NCI-H82 (cell line): ENCODE measurements at regions not wholly inside any gene's neighbourhood (a gene's known extent, or its start where the extent isn't known, plus 50 kb on each side); places are given as distances from the start of the nearest gene placed in this dataset.

Experiments used
- DNase-seq: peaks from one replicate; lab custom pipeline; 2025; lab: John Stamatoyannopoulos, UW

DNA sequence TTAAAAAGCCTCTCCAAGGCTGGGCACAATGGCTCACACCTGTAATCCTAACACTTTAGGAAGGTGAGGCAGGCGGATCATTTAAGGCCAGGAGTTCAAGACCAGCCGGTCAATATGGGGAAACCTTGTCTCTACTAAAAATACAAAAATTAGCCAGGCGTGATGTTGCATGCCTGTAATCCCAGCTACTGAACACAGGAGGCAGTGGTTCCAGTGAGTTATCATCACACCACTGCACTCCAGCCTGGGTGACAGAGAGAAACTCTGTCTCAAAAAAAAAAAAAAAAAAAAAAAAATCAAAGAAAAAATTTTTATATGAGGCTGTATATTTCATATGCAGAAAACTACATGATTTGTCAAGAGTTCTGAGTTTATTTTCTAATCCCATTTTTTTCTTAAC lies 1107.1 kb upstream of the TMPRSS15 start:
- DNase-seq = no peak

DNA sequence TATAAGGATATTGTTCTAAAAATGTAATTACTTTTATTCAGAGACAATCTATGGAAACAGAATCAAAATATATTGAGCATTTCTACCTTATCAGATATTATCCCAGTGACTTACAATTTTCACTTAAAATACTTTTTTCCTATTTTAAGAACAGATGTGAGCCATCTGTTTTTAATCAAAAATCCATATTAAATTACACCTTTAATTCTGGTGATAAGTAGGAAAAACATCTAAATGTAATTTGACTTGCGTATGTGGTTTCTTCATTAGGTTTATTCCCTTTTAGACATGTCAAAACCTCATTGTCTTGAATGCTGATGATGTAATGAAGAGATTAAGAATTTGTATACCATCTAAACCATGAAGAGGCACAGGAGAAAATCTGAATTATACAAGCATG lies 1118.8 kb upstream of the TMPRSS15 start:
- DNase-seq = no peak

DNA sequence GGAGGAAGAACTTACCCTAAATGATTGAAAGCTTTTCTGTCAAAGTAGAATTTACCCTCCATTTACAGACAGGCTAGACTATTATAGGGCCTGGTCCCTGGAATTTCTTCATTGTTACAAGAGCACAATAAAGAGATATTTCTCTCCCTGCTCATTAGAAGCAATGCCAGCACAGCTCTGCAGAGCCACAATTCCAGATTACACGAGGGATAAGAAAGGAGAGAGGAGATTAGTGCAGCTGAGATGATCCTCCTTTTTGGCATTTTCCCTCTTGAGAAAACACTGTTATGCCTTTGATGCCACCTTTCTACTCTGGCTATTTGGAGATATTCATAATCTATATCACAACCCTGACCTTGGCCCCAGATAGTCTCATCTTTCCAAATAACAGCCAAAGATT lies 1119.5 kb upstream of the TMPRSS15 start:
- peak; percentile 21 for DNase-seq

DNA sequence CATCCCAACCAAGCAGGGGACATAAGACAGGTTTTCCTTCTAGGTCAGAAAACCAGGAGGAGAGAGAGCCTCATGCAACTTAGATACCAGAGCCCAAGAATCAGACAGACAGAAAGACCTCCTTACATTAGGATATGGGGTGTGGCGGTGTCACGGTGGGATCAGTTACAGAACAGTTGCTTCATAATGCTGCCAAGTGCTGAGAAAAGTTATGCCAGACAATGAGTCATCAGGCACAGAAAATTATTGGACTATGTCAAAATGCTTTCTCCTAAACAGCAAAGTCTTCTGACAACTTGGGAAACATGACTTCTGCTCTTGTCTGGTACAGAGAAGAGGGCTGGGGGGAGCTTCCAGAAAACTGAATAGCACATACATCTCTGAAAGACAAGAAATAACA lies 1120.2 kb upstream of the TMPRSS15 start:
- no peak for DNase-seq

DNA sequence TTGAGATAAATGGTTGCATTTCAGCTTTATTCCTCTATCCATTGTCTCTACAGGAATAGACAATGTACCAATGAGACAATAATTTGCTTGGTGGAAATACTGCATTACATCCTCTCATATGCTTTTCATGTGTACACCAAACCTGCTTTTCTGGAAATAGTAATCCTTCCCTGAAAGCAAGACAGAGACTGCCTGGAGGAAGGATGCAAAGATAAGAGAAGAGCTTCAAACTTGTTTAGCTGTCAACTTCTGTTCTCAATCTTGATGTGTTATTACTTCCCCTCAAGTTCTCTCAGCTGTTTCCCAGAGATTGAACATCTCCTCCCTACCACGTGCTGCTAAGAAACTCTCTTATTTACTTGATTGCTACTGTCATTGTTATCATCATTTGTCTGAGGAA lies 1125.4 kb upstream of the TMPRSS15 start:
- DNase-seq = no peak

DNA sequence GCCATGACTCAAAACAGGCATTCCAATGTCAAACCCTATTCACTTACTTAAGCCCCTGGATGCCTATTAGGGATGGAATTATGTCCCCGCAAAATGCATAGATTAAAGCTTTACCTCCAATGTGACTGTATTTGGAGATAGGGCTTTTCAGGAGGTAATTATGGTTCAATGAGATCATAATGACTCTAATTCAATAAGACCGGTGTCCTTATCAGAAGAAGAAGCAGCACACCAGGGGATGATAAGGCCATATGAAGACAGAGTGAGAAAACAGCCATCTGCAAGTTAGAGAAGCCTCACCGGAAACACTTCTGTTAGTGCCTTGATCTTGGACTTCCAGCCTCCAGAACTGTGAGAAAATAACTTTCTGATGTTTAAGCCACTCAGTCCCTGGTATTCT lies 1131.8 kb upstream of the TMPRSS15 start:
- DNase-seq = peak; percentile 4

DNA sequence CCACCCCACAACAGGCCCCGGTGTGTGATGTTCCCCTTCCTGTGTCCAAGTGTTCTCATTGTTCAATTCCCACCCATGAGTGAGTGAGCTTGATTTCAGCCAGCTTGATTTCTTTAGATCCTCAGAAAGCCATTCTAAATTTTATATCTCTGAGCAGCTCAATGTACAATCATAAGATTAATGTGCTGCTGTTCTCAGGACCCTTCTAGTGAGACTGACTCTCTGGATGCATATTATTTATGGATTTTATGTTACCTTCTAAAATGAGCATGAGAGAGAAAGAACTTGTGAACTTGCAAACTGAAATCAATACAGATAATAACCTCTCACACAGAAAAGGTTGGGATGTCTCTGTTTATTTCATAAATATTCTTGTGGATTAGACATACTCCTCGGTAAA lies 1133.5 kb upstream of the TMPRSS15 start:
- DNase-seq = no peak

DNA sequence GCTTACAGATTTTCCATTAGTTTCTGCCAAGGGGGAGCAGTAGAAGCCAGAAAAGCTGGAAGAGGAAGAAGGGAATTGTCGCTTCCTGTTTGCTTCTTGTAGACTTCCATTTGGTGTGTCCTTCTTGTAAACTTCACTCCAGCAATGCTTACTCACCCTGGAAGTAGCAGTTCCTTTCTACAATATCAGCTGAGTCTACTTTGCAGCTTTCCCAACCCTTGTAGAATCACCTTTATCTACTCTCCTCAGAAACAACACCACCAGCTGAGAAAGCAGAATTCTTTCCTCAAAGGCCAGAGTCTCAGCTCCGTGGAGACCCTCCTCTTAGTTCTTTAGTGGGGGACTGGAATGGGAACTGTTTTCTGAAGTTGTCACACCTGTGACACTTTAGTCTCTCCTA lies 1136.7 kb upstream of the TMPRSS15 start:
- no peak for DNase-seq

DNA sequence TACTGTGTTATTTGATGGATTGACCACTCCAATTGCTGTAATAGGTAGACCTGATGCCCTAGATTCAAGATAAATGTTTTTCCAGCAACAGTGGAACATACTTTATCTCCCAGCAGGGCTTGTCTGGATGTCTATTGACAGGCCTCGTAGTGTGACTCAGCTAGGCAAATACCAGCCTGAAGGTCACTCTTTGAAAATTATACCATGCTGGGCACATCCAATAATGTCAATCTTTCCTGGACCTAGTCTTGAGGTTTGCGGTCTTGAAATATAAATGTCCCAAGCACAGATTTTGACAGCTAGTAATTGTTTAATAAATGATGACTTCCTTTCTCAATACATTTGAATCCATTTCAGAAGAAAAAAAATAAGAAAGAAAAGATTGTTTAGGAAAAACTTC lies 1138.0 kb upstream of the TMPRSS15 start:
- DNase-seq = no peak

DNA sequence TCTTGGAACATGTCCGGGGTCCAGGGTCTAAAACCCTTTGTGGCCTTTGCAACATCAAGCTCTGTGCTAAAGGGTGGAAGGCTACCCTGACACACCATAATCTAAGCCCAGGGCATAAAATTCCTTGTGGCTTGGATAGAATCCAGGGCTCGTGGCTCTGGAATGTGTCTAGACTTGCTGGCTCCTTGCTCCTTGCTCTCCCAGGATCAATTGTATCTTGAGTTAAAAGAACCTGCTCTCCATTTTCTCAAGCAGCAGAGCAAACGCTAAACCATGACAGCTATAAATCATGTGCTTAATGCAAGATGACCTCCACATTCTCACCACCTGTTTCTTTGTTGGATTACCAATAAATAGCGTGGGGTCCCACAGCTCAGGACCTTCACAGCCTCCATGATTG lies 1140.9 kb upstream of the TMPRSS15 start:
- peak; percentile 5 for DNase-seq

DNA sequence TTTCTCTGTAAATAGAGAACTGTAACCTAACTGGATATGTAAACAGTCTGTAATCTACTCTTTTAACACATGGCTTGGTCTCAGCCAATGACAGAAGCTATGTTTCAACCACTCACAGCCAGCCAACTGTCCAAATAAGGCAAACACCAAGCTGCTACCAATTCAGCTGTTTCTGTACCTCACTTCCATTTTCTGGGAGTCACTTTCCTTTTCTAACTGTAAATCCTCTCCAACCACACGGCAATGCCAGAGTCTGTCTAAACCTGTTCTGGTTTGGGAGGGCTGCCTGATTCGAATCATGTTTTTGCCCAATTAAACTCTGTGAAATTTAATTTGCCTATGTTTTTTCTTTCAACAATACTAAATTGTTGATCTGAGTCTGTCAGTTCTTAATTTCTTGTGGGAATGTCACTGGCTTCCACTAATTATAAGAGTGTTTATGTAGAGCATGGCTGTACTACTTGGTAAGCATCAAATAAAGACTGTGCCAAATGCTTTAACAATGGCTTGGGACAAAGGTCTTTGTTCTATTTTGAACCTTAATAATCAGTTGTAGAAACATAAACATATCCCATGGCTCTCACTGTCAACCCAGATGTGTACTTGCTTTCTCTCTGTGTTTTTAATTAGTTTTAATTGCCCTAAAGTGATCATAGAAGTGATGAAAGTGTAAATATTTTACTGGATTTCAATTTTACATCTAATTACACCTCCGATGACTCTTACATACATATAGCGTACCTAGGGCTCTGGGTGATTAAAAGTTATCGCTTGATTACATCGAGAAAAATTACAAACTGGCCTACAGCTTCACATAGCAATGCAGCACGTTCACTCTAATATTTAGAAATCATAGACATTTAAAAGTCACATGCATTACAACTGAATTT lies 1144.6 kb upstream of the TMPRSS15 start:
- DNase-seq = no peak

DNA sequence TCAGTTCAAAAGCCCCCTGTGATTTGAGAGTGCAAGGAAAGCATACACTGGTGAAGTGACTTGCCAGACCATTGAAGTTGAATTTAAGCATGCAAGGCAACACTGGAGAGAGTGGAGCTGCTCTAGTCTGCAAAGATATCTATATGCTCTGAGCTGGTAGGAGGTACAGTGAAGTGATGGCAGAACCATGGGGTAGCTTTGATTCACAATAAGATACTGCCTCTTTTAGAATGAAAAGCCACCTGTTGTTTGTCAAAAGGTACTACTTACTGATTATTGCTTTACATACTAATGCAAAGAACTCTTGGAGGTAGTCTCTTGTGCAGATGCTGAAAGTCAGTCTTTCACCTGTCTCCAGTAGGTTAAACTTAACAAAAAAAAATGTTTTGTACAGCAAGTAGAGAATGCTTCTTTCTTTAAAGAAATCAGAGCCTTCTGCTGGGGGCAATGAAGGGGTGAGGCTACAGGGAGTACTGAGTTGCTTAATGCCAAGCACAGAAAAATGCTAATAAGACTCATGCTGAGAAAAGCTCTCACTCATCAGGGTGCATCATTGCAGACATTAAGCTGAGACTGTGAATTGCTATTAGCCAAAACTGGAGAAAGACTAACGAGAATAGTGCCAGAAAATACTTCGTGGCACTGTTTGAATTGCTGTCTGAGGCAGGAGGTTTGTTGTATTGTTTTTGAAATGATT lies 1150.5 kb upstream of the TMPRSS15 start:
- DNase-seq = no peak

DNA sequence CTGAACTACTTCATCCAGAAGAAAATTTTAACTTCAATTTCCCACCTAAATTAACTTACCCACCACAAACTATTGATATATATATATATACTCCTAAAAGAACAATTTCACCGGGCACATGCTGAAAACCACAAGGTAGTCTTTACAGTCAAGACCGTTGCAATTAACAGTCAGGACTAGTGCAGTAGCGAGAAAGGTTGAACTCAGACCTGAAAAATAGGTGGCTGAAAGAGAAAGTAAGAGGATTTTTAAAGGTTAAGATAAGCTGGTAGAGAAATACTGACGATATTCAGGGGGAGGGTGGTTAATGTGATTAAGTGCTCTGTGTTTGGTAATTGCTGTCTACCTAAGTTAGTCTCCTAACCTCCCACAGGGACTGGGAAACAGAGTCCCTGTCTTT lies 1153.5 kb upstream of the TMPRSS15 start:
- DNase-seq = peak; percentile 42

DNA sequence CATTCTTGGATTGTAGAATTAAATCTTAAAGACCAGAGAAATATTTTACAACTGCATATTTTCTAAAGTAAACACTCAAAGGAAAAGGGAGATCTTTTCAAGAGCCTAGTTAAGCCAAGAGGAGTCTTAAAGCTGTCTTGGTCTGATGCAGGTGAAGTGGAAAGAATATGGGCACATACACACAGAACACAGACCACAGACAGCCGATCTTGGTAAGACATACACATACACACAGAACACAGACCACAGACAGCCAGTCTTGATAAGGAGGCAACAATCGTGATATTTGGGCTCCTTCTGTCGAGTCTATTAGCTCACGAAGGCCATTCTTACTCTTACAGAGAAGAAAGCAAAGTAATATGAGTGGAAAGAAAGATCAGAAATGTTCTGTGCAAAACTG lies 1153.9 kb upstream of the TMPRSS15 start:
- DNase-seq = no peak

DNA sequence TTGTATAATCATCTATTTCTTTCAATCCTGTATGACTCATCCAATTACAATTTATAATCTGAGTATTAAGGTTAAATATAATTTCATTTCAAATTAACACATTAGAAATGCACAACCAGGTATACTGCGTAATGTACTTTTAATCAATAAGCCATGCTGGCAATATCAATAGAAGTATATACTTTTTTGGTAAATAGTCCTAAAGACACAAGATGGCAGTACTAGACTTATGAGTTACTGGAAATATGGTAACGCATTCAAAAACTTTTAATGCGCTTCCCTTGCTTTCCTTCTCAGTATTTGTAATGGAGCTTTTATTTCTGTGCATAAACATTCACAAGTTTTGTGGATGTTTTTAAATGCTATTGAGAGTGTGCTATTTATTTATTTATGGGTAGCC lies 1162.0 kb upstream of the TMPRSS15 start:
- DNase-seq = no peak

DNA sequence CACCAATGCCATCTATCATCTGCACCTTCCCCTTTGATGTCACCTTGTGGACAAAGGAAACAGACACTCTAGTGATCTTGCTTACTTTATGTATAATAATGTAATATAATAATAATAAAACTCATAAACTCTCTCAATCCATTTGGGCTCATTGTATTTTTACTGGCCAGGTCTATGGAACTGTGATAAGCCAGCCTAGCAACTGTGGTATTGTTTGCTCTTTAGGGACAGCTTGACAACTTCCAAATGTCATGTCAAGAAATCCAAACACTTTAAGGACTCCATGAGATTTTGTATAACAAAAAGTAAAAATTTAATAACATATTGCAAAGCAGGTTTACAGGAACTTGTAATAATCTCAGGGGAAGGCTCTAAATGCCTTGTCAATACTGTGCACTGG lies 1163.4 kb upstream of the TMPRSS15 start:
- no peak for DNase-seq

DNA sequence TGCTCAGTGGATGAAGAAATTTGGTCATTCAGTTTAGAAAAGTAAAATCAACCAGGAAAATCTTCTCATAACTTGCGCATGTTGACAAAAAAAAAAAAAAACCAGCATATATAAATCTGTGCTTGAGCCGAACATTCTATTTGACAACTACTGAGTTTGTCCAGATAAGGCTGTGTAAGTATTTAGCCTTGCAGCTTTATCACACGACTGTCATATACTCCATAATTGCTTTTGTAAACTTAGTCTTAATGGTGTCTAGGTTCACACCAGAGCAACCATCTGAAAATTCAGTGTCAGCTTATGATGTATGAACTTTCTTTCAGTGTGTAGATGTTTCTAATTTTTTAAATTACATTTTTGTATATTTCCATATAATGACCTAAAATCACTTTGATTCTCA lies 1173.8 kb upstream of the TMPRSS15 start:
- DNase-seq = no peak

DNA sequence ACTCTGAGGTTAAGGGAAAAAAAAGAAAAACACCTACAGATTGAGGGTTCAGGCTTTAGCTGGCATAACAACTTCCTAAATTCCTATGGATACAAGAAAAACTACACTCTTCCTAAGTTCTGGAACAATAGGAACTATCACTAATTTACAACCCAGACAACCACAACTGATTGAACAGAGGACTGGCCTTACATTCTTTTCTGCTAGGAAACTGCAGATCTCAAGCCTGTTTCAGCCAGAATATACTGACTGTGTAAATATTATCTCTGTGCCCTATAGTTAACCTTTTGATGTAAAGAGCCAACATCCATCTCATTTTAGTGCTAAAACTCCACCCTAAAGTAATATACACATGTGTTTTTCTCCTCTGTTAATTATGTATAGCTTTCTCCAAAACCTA lies 1186.5 kb upstream of the TMPRSS15 start:
- DNase-seq = no peak

DNA sequence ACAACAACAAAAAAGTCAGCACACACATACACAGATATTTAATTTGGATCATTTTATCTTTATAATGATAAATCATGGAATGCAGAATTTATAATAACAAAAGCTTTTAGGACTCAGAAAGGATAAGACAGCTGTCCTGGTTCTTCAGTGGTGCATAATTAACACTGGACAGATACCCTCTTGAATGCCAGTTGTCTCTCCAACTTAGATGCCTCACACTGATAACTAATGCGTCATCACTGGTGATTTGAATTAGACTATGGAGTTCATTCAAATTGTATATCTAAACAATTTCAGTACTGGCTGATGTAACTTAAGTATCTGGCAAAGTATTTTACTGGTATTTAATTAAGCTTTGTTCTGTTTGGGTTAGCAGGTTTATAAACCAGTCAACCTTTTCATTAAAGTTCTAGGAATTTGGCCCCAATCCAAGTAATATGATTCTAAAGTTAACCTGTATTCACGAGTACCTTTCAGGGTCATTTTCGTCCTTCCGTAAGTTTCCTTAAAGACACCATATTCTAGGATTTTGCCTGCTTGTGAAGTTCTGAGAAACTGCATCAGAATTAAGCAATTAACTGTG lies 1199.5 kb upstream of the TMPRSS15 start:
- DNase-seq = no peak

DNA sequence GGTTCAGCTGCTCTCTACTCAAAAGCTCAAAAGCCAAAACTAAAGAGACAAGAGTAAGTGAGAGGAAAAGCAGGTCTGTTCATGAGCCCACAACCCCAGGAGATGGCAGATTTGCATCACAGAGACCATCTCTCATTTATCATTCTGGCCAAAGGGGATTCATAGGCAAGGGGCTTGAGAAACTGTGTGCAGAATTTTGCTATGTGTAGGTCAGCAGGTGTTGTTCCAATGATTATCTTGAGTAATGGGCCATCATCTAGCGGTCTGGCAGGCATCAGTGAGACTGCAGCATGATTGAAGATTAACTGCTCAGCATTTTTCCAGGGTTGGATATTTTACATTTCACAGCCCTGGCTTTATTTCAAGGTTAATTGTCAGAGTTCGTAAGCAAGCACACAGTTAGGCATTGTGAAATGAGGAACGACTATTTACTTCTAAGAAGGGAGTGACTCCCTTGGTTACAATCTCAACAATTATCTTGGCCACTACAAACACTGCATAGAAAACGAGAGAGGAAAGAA lies 1204.6 kb upstream of the TMPRSS15 start:
- DNase-seq = peak; percentile 68

DNA sequence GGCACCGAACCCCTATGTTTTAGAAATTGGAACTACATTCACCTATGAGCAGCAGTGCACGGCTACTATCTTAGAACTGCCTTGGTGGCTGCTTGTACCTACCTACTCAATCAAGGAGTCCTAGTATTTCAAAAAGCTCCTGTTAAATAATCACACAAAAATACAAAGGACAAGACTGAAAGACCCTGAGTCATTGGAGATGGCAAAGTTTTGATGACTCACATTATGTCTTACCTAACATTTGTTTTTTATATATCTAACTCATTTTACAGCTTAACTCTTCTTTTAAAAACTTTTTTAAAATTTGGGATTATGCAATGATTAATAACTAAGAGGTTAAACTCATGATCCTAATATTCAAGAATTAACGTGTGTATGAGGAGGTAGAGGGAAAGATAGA lies 1206.0 kb upstream of the TMPRSS15 start:
- peak; percentile 2 for DNase-seq

DNA sequence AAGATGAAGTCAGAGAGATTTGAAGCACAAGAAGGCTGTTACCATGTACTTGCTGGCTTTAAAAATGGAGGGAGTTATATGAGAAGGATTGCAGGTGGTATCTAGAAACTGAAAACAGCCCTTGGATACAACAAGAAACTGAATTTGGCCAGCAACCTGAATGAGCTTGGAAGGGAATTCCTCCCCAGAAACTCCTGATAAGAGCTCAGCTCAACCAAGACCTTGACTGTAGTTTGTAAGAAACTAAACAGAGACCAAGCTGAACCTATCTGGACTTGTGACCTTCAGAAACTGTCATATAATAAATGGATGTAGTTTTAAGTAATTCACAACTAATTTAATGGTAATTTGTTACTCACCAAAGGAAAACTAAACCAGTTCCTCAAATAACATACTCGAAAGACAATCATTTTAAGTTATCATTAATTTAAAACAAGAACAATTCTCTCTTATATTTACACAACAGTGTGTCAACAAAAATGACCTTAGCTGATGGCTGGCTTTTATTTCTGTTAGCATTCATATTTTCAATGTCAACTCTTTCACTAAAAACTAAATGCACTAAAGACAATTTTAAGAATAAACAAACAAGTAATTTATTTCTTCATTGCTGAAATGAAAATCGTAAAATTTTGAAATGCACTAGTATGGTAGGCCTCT lies 1218.4 kb upstream of the TMPRSS15 start:
- DNase-seq = no peak
